Suprapubic skin (tissue), 4 donors: ENCODE measurements at regions not wholly inside any gene's neighbourhood (a gene's known extent, or its start where the extent isn't known, plus 50 kb on each side); places are given as distances from the start of the nearest gene placed in this dataset.

Source experiments
- DNase-seq, 2 donors: peaks; one replicate each; pipeline ENCODE4 v3.0.0-alpha.2; 2019; ENCODE audit warnings: low spot score in 2 of 2
- H3K27ac ChIP-seq: fragments of 200-600 bp; sonication (generic); one replicate; pipeline ENCODE4 v1.5.1; 2019
- H3K27me3 ChIP-seq: fragments of 200-600 bp; sonication (generic); one replicate; pipeline ENCODE4 v1.5.1; 2019
- H3K36me3 ChIP-seq: fragments of 200-600 bp; sonication (generic); one replicate; pipeline ENCODE4 v1.5.1; 2019
- H3K4me1 ChIP-seq: fragments of 200-600 bp; sonication (generic); one replicate; pipeline ENCODE4 v1.5.1; 2019
- H3K4me3 ChIP-seq: fragments of 200-600 bp; sonication (generic); one replicate; pipeline ENCODE4 v1.5.1; 2019; ENCODE audit warnings: mild to moderate bottlenecking
- H3K9me3 ChIP-seq: fragments of 200-600 bp; sonication (generic); one replicate; pipeline ENCODE4 v1.5.1; 2019
- CTCF ChIP-seq, 2 donors: fragments of 200-600 bp in 1 of 2; fragments of 450-650 bp in 1 of 2; sonication (generic) in 1 of 2; IDR thresholded peaks; one replicate each; pipeline ENCODE4 v1.5.1; 2016 to 2019; ENCODE audit warnings: antibody characterized with exemption in 2 of 2, mild to moderate bottlenecking in 1 of 2, moderate library complexity in 1 of 2
- EP300 ChIP-seq: sonication (generic); formaldehyde crosslinking; IDR thresholded peaks from one replicate; pipeline ENCODE4 v1.6.1; 2017; ENCODE audit warnings: antibody characterized with exemption
- POLR2A ChIP-seq, 2 donors: fragments of 450-650 bp; IDR thresholded peaks; one replicate each; pipeline ENCODE4 v1.6.1; 2017; ENCODE audit warnings: antibody characterized with exemption in 2 of 2, mild to moderate bottlenecking in 2 of 2, moderate library complexity in 2 of 2
- POLR2AphosphoS5 ChIP-seq, 3 donors: sonication (generic); formaldehyde crosslinking; IDR thresholded peaks; one replicate each; pipeline ENCODE4 v1.6.1; 2017; ENCODE audit warnings: antibody characterized with exemption in 3 of 3
- WGBS: methylation state at CpG from one replicate; pipeline ENCODE4 v1.1.5; 2018; 5-methylcytosine and 5-hydroxymethylcytosine counted together

- H3K4me1 ChIP-seq = no peaks in the 10 kb centered on the region
- no peak for TF ChIP-seq EP300
- no peak for TF ChIP-seq CTCF (IDR thresholded peaks at IDR 0.05)
- no peak for TF ChIP-seq POLR2A (IDR thresholded peaks at IDR 0.05)
- TF ChIP-seq POLR2AphosphoS5 (IDR thresholded peaks at IDR 0.05) = no peak
- no peak overlapping the region for H3K4me3 ChIP-seq
- no peak overlapping the region for H3K27ac ChIP-seq
- DNase-seq = no peak
- H3K27me3 ChIP-seq = no peaks in the 10 kb centered on the region
- no peaks in the 10 kb centered on the region for H3K9me3 ChIP-seq
- no peaks in the 10 kb centered on the region for H3K36me3 ChIP-seq
- 56% methylated on average over 1 of the region's 1 CpG for WGBS
These were observed 352.6 kb downstream of the TBC1D4 start for GRCh38 chr13:75129331-75129730.

GRCh38 chr13:75124415-75124814, 357.6 kb downstream of the TBC1D4 start:
- Histone ChIP-seq H3K9me3 (no peaks in the 10 kb centered on the region), H3K4me3 (no peak overlapping the region), H3K27me3 (no peaks in the 10 kb centered on the region), H3K36me3 (no peaks in the 10 kb centered on the region), H3K4me1 (no peaks in the 10 kb centered on the region), H3K27ac (no peak overlapping the region)
- no peak for DNase-seq
- TF ChIP-seq POLR2A (IDR thresholded peaks at IDR 0.05) (no peak), EP300 (no peak), POLR2AphosphoS5 (IDR thresholded peaks at IDR 0.05) (no peak), CTCF (IDR thresholded peaks at IDR 0.05) (no peak)

- TF ChIP-seq POLR2AphosphoS5 (IDR thresholded peaks at IDR 0.05) (no peak), CTCF (IDR thresholded peaks at IDR 0.05) (no peak)
- 56% methylated on average over 1 of the region's 1 CpG for WGBS
These were observed 358.5 kb downstream of the TBC1D4 start for GRCh38 chr13:75123428-75123827.

GRCh38 chr13:75120085-75120484, 361.9 kb downstream of the TBC1D4 start:
- 64% methylated on average over 4 of the region's 4 CpGs for WGBS
- Histone ChIP-seq H3K9me3 (no peaks in the 10 kb centered on the region), H3K27me3 (no peaks in the 10 kb centered on the region), H3K4me3 (no peak overlapping the region), H3K4me1 (no peaks in the 10 kb centered on the region), H3K36me3 (no peaks in the 10 kb centered on the region), H3K27ac (no peak overlapping the region)
- TF ChIP-seq CTCF (IDR thresholded peaks at IDR 0.05) = no peak
- no peak for TF ChIP-seq EP300
- no peak for TF ChIP-seq POLR2AphosphoS5 (IDR thresholded peaks at IDR 0.05)
- TF ChIP-seq POLR2A (IDR thresholded peaks at IDR 0.05) = no peak
- no peak for DNase-seq

More at GRCh38 chr13:75123428-75123827, 358.5 kb downstream of the TBC1D4 start:
- Histone ChIP-seq H3K4me1 (no peaks in the 10 kb centered on the region), H3K27me3 (no peaks in the 10 kb centered on the region), H3K4me3 (no peak overlapping the region), H3K27ac (no peak overlapping the region), H3K36me3 (no peaks in the 10 kb centered on the region), H3K9me3 (no peaks in the 10 kb centered on the region)
- no peak for DNase-seq

- Histone ChIP-seq H3K27me3 (no peaks in the 10 kb centered on the region), H3K4me1 (no peaks in the 10 kb centered on the region), H3K36me3 (no peaks in the 10 kb centered on the region), H3K4me3 (no peak overlapping the region), H3K27ac (no peak overlapping the region), H3K9me3 (no peaks in the 10 kb centered on the region)
- DNase-seq = no peak
- WGBS = 82% methylated on average over 2 of the region's 2 CpGs
- TF ChIP-seq POLR2AphosphoS5 (IDR thresholded peaks at IDR 0.05) (no peak), CTCF (IDR thresholded peaks at IDR 0.05) (no peak), EP300 (no peak), POLR2A (IDR thresholded peaks at IDR 0.05) (no peak)
These were observed 366.8 kb downstream of the TBC1D4 start for GRCh38 chr13:75115171-75115570.
